ENCODE measurements at regions not wholly inside any gene's neighbourhood (a gene's known extent, or its start where the extent isn't known, plus 50 kb on each side); places are given as distances from the start of the nearest gene placed in this dataset.

- TF ChIP-seq BACH2 (CRISPR knock-in tag; IDR thresholded peaks at IDR 0.05; ENCODE audit: borderline replicate concordance) (no peak), TOX (CRISPR knock-in tag; IDR thresholded peaks at IDR 0.05; ENCODE audit: borderline replicate concordance) (no peak), ZFP3 (CRISPR knock-in tag; IDR thresholded peaks at IDR 0.05) (no peak), ARNTL (CRISPR knock-in tag; IDR thresholded peaks at IDR 0.05; ENCODE audit: borderline replicate concordance, low read depth) (no peak), OSR1 (CRISPR knock-in tag; IDR thresholded peaks at IDR 0.05) (no peak), RARB (CRISPR knock-in tag; IDR thresholded peaks at IDR 0.05) (no peak), PPARA (CRISPR knock-in tag; IDR thresholded peaks at IDR 0.05; ENCODE audit: borderline replicate concordance) (no peak), ZC3H10 (CRISPR knock-in tag; IDR thresholded peaks at IDR 0.05) (no peak), TCF4 (CRISPR knock-in tag; IDR thresholded peaks at IDR 0.05; ENCODE audit: borderline replicate concordance) (no peak), ZFP30 (CRISPR knock-in tag; IDR thresholded peaks at IDR 0.05) (no peak), GLIS3 (CRISPR knock-in tag; IDR thresholded peaks at IDR 0.05) (no peak)
- TF ChIP-seq, protein P1, sequence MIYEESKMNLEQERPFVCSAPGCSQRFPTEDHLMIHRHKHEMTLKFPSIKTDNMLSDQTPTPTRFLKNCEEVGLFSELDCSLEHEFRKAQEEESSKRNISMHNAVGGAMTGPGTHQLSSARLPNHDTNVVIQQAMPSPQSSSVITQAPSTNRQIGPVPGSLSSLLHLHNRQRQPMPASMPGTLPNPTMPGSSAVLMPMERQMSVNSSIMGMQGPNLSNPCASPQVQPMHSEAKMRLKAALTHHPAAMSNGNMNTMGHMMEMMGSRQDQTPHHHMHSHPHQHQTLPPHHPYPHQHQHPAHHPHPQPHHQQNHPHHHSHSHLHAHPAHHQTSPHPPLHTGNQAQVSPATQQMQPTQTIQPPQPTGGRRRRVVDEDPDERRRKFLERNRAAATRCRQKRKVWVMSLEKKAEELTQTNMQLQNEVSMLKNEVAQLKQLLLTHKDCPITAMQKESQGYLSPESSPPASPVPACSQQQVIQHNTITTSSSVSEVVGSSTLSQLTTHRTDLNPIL (CRISPR knock-in tag; IDR thresholded peaks at IDR 0.05; ENCODE audit: low read depth), result no peak
- TF ChIP-seq, protein P2, sequence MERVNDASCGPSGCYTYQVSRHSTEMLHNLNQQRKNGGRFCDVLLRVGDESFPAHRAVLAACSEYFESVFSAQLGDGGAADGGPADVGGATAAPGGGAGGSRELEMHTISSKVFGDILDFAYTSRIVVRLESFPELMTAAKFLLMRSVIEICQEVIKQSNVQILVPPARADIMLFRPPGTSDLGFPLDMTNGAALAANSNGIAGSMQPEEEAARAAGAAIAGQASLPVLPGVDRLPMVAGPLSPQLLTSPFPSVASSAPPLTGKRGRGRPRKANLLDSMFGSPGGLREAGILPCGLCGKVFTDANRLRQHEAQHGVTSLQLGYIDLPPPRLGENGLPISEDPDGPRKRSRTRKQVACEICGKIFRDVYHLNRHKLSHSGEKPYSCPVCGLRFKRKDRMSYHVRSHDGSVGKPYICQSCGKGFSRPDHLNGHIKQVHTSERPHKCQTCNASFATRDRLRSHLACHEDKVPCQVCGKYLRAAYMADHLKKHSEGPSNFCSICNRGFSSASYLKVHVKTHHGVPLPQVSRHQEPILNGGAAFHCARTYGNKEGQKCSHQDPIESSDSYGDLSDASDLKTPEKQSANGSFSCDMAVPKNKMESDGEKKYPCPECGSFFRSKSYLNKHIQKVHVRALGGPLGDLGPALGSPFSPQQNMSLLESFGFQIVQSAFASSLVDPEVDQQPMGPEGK (CRISPR knock-in tag; IDR thresholded peaks at IDR 0.05; ENCODE audit: borderline replicate concordance), result no peak
- TF ChIP-seq, protein P3, sequence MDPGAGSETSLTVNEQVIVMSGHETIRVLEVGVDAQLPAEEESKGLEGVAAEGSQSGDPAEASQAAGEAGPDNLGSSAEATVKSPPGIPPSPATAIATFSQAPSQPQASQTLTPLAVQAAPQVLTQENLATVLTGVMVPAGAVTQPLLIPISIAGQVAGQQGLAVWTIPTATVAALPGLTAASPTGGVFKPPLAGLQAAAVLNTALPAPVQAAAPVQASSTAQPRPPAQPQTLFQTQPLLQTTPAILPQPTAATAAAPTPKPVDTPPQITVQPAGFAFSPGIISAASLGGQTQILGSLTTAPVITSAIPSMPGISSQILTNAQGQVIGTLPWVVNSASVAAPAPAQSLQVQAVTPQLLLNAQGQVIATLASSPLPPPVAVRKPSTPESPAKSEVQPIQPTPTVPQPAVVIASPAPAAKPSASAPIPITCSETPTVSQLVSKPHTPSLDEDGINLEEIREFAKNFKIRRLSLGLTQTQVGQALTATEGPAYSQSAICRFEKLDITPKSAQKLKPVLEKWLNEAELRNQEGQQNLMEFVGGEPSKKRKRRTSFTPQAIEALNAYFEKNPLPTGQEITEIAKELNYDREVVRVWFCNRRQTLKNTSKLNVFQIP (CRISPR knock-in tag; IDR thresholded peaks at IDR 0.05; ENCODE audit: borderline replicate concordance, low read depth), result no peak
Measured at GRCh38 chr1:29686012-29686930, 449.9 kb downstream of the PTPRU start.
